K562 (cell line): ENCODE measurements at regions not wholly inside any gene's neighbourhood (a gene's known extent, or its start where the extent isn't known, plus 50 kb on each side); places are given as distances from the start of the nearest gene placed in this dataset.

Experiments
- ATAC-seq: fragments of 200-7000 bp; cut with Tn5 transposase; 3 replicates; pipeline ENCODE4 v1.9.1; 2020; ENCODE audit warnings: moderate library complexity
- BruUV-seq: library from RNA; stranded (reverse); fragments of 400-500 nt; replicated peaks from 2 replicates; lab custom pipeline; 2021; lab: Mats Ljungman, UMichigan
- CTCF ChIA-PET: fragments of 300-600 bp; formaldehyde crosslinking; extraction: SDS; loops from one replicate; lab custom pipeline; 2021; ENCODE audit warnings: low intra/inter-chr PET ratio; lab: Yijun Ruan, JAX
- POLR2A ChIA-PET: fragments of 300-600, 350-650 bp; sonication (Branson Sonifier 250); formaldehyde crosslinking; extraction: SDS; loops from one replicate; lab custom pipeline; 2021; ENCODE audit warnings: antibody characterized with exemption, inconsistent platforms; lab: Yijun Ruan, JAX
- DNase-seq, 4 experiments: peaks; one replicate each; pipeline versions ENCODE4 v3.0.0 to v3.0.0-alpha.2; 2011 to 2018; ENCODE audit warnings: low spot score in 3 of 4, mixed read lengths in 3 of 4; ENCODE audit errors: extremely low read depth in 1 of 4
- FAIRE-seq: peaks from 2 replicates; lab custom pipeline; 2011; peaks lifted over from hg19 to GRCh38; lab: Jason Lieb, UNC
- H2AFZ ChIP-seq: 2 replicates; pipeline ENCODE4 v1.6.0; 2011; ENCODE audit warnings: low read depth, low read length, control low read depth, inconsistent platforms
- H3K27ac ChIP-seq: fragments of 200-600 bp; 3 replicates; pipeline ENCODE4 v1.8.0; 2011; ENCODE audit warnings: low read depth, mild to moderate bottlenecking, control low read depth, inconsistent platforms, low read length, moderate library complexity, mixed read lengths; ENCODE audit errors: extremely low read depth
- H3K27me3 ChIP-seq, 2 experiments: fragments of 300-600 bp in 1 of 2; 2 replicates in 1 of 2; 3 replicates in 1 of 2; pipeline versions ENCODE4 v1.6.0 to v1.8.0; 2011; ENCODE audit warnings: inconsistent platforms in 2 of 2, low read length in 2 of 2, mild to moderate bottlenecking in 1 of 2, mixed read lengths in 1 of 2, moderate library complexity in 1 of 2; ENCODE audit not compliant: control insufficient read depth in 2 of 2, insufficient read depth in 2 of 2
- H3K36me3 ChIP-seq: fragments of 300-600 bp; 3 replicates; pipeline ENCODE4 v1.8.0; 2011; ENCODE audit warnings: mild to moderate bottlenecking, low read length, inconsistent platforms; ENCODE audit not compliant: control insufficient read depth, insufficient read depth
- H3K4me1 ChIP-seq, 2 experiments: fragments of 200-600 bp in 1 of 2; replicated peaks in 1 of 2; 2 replicates in 1 of 2; 3 replicates in 1 of 2; pipeline versions ENCODE4 v1.5.1 to v1.8.0; 2011; ENCODE audit warnings: inconsistent platforms in 2 of 2, low read length in 2 of 2, mild to moderate bottlenecking in 1 of 2, mixed read lengths in 1 of 2, moderate library complexity in 1 of 2; ENCODE audit not compliant: control insufficient read depth in 2 of 2, insufficient read depth in 2 of 2
- H3K4me2 ChIP-seq: 2 replicates; pipeline ENCODE4 v1.6.1; 2011; ENCODE audit warnings: low read length, control low read depth, inconsistent platforms, mixed read lengths; ENCODE audit not compliant: insufficient read depth
- H3K4me3 ChIP-seq: fragments of 200-600 bp; sonication (generic), shearing (Covaris generic); 2 replicates; pipeline ENCODE4 v1.5.1; 2016; ENCODE audit warnings: control low read depth, inconsistent platforms
- H3K79me2 ChIP-seq: fragments of 200-600 bp; 3 replicates; pipeline ENCODE4 v1.8.0; 2011; ENCODE audit warnings: low read length, inconsistent platforms; ENCODE audit not compliant: control insufficient read depth, insufficient read depth
- H3K9ac ChIP-seq, 2 experiments: 2 replicates each; pipeline versions ENCODE4 v1.6.0 to v1.6.1; 2011; ENCODE audit warnings: low read depth in 2 of 2, low read length in 2 of 2, control low read depth in 1 of 2, inconsistent platforms in 1 of 2, mild to moderate bottlenecking in 1 of 2, mixed read lengths in 1 of 2; ENCODE audit not compliant: insufficient read depth in 1 of 2
- H3K9me1 ChIP-seq: one replicate; pipeline ENCODE4 v1.6.0; 2011; ENCODE audit warnings: inconsistent platforms, mild to moderate bottlenecking, low read length, moderate library complexity; ENCODE audit not compliant: control insufficient read depth, insufficient read depth
- H3K9me3 ChIP-seq: replicated peaks from 2 replicates; pipeline ENCODE4 v1.5.1; 2011; ENCODE audit warnings: low read depth, low read length, inconsistent platforms; ENCODE audit not compliant: control insufficient read depth, insufficient read depth
- H4K20me1 ChIP-seq: replicated peaks from 2 replicates; pipeline ENCODE4 v1.6.1; 2011; ENCODE audit warnings: low read length, inconsistent platforms, mixed read lengths; ENCODE audit not compliant: control insufficient read depth, insufficient read depth
- ELF1 ChIP-seq: fragments of 200-800 bp; sonication (Bioruptor generic); IDR thresholded peaks from 2 replicates; pipeline ENCODE4 v1.6.1; 2016; ENCODE audit warnings: missing genetic modification characterization, missing compliant biosample characterization
- KAT7 ChIP-seq: sonication (generic); formaldehyde crosslinking; IDR thresholded peaks from 2 replicates; pipeline ENCODE4 v1.8.0; 2022; ENCODE audit warnings: missing genetic modification reagents, mild to moderate bottlenecking, borderline replicate concordance
- NCOR1 ChIP-seq: fragments of 450-650 bp; IDR thresholded peaks from 2 replicates; pipeline ENCODE4 v1.6.1; 2016; ENCODE audit warnings: mild to moderate bottlenecking, moderate library complexity
- PHTF2 ChIP-seq: fragments of 250-450 bp; sonication (Bioruptor Pico); IDR thresholded peaks from 2 replicates; pipeline ENCODE4 v1.5.0; 2021; ENCODE audit warnings: mild to moderate bottlenecking
- POLR3A ChIP-seq: IDR thresholded peaks from 2 replicates; pipeline ENCODE4 v1.6.1; 2011; ENCODE audit warnings: borderline replicate concordance, mild to moderate bottlenecking, moderate library complexity; ENCODE audit not compliant: insufficient read length, insufficient read depth; ENCODE audit errors: extremely low read depth
- SNRNP70 ChIP-seq: fragments of 200-400 bp; formaldehyde crosslinking; optimal IDR thresholded peaks from 2 replicates; pipeline ENCODE3; 2017; ENCODE audit warnings: low read depth, low read length
- SUPT5H ChIP-seq: fragments of 450-650 bp; IDR thresholded peaks from 2 replicates; pipeline ENCODE4 v1.6.1; 2016
- ZFPM2 ChIP-seq: fragments of 250-450 bp; sonication (Bioruptor Pico); IDR thresholded peaks from 2 replicates; pipeline ENCODE4 v1.5.1; 2022; ENCODE audit warnings: mild to moderate bottlenecking
- ZNF589 ChIP-seq: fragments of 200-800 bp; sonication (Bioruptor generic); IDR thresholded peaks from 2 replicates; pipeline ENCODE4 v1.6.1; 2016; ENCODE audit warnings: low read depth, missing genetic modification characterization, missing compliant biosample characterization
- WGBS: fragments of 100-300 bp; shearing (Covaris generic); methylation state at CpG from one replicate; pipeline ENCODE4 v1.1.6; 2016; ENCODE audit warnings: low coverage, mixed read lengths; ENCODE audit not compliant: insufficient coverage; ENCODE audit errors: missing lambda C conversion rate; 5-methylcytosine and 5-hydroxymethylcytosine counted together
- in situ Hi-C: fragments of 300-500 bp; cut with MboI; formaldehyde crosslinking; loops from 4 replicates; pipeline ENCODE4 v1.15.0; 2018; ENCODE audit warnings: inconsistent platforms, mixed read lengths
- intact Hi-C: fragments of 100-400 bp; cut with micrococcal nuclease; formaldehyde crosslinking; loops from 2 replicates; pipeline ENCODE4 v1.14.2; 2022

- H3K27ac ChIP-seq: no peak overlapping the region
- H2AFZ ChIP-seq: no peak overlapping the region
- no peak overlapping the region for H3K9ac ChIP-seq
- in situ Hi-C loops (no loop called here), intact Hi-C loops (no loop called here)
- no peak for TF ChIP-seq ZFPM2 (CRISPR knock-in tag)
- no peak for TF ChIP-seq POLR3A
- no peak for TF ChIP-seq ELF1 (tag)
- no peak for TF ChIP-seq SNRNP70
- no peak for TF ChIP-seq SUPT5H
- no peaks in the 10 kb centered on the region for H3K27me3 ChIP-seq
- no peak overlapping the region for H3K4me3 ChIP-seq
- no peaks in the 10 kb centered on the region for H4K20me1 ChIP-seq
- ATAC-seq (no peak), DNase-seq (no peak), FAIRE-seq (no peak)
- BruUV-seq: no TSS peak
- 0% methylated on average over 3 of the region's 3 CpGs for WGBS
- no peak overlapping the region for H3K4me2 ChIP-seq
- H3K79me2 ChIP-seq: no peaks in the 10 kb centered on the region
- POLR2A ChIA-PET: no interaction called here
- H3K4me1 ChIP-seq: no peaks in the 10 kb centered on the region
- H3K9me3 ChIP-seq: peaks cover 2% of the 10 kb centered on the region; the same call in 1 of the 2 replicates
- no peaks in the 10 kb centered on the region for H3K9me1 ChIP-seq
- no peaks in the 10 kb centered on the region for H3K36me3 ChIP-seq
- CTCF ChIA-PET: no interaction called here
These were observed 375.1 kb upstream of the RBMS3 start for GRCh38 chr3:28905798-28906197.

- Histone ChIP-seq H3K4me3 (no peak overlapping the region), H2AFZ (no peak overlapping the region), H3K27ac (no peak overlapping the region), H3K4me2 (no peak overlapping the region), H3K4me1 (no peaks in the 10 kb centered on the region), H3K36me3 (no peaks in the 10 kb centered on the region), H3K9me1 (no peaks in the 10 kb centered on the region), H3K9me3 (peaks cover 2% of the 10 kb centered on the region; the same call in 1 of the 2 replicates), H4K20me1 (no peaks in the 10 kb centered on the region), H3K27me3 (no peaks in the 10 kb centered on the region), H3K9ac (no peak overlapping the region), H3K79me2 (no peaks in the 10 kb centered on the region)
- intact Hi-C loops: no loop called here
- no TSS peak for BruUV-seq
- in situ Hi-C loops: no loop called here
- DNase-seq (no peak), ATAC-seq (no peak), FAIRE-seq (no peak)
- 0% methylated on average over 9 of the region's 9 CpGs for WGBS
- ChIA-PET POLR2A (no interaction called here), CTCF (no interaction called here)
- TF ChIP-seq PHTF2 (CRISPR knock-in tag) (no peak), NCOR1 (no peak), ZNF589 (CRISPR knock-in tag) (no peak), KAT7 (CRISPR knock-in tag) (no peak)
These were observed 374.1 kb upstream of the RBMS3 start for GRCh38 chr3:28906561-28907310.
